GM10248 (cell line): ENCODE measurements at regions not wholly inside any gene's neighbourhood (a gene's known extent, or its start where the extent isn't known, plus 50 kb on each side); places are given as distances from the start of the nearest gene placed in this dataset.

Experiments used
- CTCF ChIA-PET: fragments of 300-600 bp; sonication (Branson Sonifier 250); formaldehyde crosslinking; extraction: SDS; loops from one replicate; lab custom pipeline; 2021; ENCODE audit warnings: antibody characterized with exemption; lab: Yijun Ruan, JAX
- POLR2A ChIA-PET: fragments of 350-650 bp; sonication (Branson Sonifier 250); formaldehyde crosslinking; extraction: SDS; loops from one replicate; lab custom pipeline; 2020; ENCODE audit warnings: antibody characterized with exemption; lab: Yijun Ruan, JAX
- DNase-seq: peaks from one replicate; pipeline ENCODE4 v3.0.0; 2012; ENCODE audit errors: extremely low spot score
- TF ChIP-seq, protein P1 (sequence below): IDR thresholded peaks from 2 replicates; pipeline ENCODE4 v1.5.1; 2012; ENCODE audit warnings: mild to moderate bottlenecking, low read depth; ENCODE audit errors: extremely low read depth, missing control alignments, control extremely low read depth

DNA sequence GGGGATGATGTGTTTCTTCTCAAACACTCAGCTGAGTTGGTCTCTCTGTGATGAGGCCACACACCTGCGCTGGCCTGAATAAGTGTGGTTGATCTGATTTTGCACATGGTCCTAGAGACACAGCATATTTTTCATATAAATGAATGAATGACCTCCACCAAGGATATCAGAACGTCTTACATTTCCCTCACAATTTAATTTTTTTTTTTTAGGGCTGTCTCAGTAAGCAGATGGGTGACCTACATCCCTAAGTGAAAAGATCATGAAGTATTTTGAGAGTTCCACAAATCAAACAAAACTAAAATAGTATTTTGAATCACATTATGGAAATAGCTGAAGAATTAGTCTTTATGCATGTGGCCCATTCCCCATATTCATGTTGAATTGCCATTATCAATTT, 333.7 kb upstream of the TMTC1 start:
- DNase-seq = no peak
- TF ChIP-seq, protein P1, sequence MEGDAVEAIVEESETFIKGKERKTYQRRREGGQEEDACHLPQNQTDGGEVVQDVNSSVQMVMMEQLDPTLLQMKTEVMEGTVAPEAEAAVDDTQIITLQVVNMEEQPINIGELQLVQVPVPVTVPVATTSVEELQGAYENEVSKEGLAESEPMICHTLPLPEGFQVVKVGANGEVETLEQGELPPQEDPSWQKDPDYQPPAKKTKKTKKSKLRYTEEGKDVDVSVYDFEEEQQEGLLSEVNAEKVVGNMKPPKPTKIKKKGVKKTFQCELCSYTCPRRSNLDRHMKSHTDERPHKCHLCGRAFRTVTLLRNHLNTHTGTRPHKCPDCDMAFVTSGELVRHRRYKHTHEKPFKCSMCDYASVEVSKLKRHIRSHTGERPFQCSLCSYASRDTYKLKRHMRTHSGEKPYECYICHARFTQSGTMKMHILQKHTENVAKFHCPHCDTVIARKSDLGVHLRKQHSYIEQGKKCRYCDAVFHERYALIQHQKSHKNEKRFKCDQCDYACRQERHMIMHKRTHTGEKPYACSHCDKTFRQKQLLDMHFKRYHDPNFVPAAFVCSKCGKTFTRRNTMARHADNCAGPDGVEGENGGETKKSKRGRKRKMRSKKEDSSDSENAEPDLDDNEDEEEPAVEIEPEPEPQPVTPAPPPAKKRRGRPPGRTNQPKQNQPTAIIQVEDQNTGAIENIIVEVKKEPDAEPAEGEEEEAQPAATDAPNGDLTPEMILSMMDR = no peak
- ChIA-PET POLR2A (no interaction called here), CTCF (no interaction called here)

DNA sequence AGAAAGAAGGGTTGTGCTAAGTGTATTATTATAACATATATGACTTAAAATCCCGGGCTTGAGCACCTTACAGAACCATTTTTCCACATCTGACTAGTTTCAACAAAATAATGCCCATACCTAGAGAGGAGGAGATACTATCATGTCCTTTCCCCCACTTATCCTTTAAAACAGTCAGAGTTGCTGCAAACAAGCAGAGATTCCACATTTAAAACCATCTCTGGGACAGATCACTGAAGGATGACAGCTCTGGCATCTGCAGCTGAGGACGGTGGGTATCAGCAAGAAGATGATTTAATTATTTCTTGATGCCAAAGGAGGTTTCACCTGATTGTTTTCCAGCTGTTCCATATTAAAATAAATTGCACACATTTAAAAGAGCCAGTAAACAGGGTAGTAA, 328.0 kb upstream of the TMTC1 start:
- ChIA-PET CTCF (no interaction called here), POLR2A (no interaction called here)

DNA sequence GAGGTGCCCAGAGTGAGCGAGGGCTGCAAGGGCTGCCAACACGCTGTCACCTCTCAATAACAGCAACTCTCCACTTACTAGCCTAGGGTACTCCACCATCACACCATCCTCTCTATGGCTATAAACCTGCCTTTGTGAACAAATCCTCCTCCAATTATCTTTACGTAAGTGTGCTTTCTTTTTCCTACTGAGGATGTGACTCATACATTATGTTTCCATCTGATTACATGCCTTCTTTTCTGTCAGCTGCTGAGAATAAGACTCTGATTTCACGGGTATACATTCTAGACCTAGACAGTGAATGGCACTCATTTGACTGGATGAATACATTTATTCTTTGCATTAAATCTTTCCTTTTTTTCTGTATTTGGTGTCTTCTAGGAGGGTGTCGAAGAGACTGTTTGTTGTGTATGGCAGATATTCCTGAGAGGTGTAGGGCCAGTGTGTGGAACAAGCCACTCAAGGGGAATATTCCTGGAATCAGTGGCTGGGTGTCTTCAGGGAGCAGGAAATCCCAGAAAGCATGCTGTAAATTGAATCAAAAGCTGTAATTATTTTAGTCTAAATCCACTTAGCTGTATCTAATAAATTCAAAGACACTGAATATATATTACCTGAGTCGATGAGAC, 327.3 kb upstream of the TMTC1 start:
- TF ChIP-seq, protein P1 = no peak
- ChIA-PET POLR2A (no interaction called here), CTCF (no interaction called here)
- DNase-seq = no peak

More for the DNA sequence above, 328.0 kb upstream of the TMTC1 start:
- TF ChIP-seq, protein P1 = no peak
- no peak for DNase-seq

DNA sequence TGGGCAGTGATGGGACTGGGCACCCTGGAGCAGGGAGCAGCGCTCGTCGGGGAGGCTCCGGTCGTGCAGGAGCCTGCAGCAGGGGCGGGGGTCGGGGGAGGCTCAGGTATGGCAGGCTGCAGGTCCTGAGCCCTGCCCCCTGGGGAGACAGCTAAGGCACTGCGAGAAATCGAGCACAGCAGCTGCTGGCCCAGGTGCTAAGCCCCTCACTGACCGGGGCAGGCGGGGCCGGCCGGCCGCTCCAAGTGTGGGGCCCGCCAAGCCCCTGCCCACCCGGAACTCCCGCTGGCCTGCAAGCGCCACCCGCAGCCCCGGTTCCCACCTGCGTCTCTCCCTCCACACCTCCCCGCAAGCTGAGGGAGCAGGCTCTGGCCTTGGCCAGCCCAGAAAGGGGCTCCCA, 326.8 kb upstream of the TMTC1 start:
- ChIA-PET POLR2A (no interaction called here), CTCF (interaction anchor here (1.7 kb wide), 1 partner anchor 11 kb away, joined by 3 read pairs; no protein-coding TSS in a partner anchor)
- DNase-seq = no peak
- TF ChIP-seq, protein P1 = no peak

DNA sequence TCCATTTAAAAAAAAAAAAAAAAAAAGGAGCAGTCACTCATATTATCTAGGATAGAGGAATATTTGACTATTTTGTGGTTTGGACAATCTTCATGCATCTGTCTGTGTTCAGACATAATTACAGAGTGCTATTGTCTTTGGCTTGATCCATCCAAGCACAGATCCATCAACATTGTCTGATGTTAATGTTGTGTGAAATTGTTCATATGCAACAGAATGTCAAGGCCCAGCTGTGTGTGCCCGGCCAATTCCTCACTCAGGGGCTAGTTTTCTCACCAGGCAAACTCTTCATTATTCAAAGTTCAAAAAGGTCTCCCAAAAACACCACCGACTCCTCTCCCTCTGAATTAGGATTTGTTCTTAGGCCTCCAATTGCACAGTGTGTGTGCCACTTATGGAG, 324.9 kb upstream of the TMTC1 start:
- ChIA-PET POLR2A (no interaction called here), CTCF (interaction anchor here (1.7 kb wide), 1 partner anchor 13 kb away, joined by 3 read pairs; no protein-coding TSS in a partner anchor)
- TF ChIP-seq, protein P1 = no peak
- DNase-seq = no peak

DNA sequence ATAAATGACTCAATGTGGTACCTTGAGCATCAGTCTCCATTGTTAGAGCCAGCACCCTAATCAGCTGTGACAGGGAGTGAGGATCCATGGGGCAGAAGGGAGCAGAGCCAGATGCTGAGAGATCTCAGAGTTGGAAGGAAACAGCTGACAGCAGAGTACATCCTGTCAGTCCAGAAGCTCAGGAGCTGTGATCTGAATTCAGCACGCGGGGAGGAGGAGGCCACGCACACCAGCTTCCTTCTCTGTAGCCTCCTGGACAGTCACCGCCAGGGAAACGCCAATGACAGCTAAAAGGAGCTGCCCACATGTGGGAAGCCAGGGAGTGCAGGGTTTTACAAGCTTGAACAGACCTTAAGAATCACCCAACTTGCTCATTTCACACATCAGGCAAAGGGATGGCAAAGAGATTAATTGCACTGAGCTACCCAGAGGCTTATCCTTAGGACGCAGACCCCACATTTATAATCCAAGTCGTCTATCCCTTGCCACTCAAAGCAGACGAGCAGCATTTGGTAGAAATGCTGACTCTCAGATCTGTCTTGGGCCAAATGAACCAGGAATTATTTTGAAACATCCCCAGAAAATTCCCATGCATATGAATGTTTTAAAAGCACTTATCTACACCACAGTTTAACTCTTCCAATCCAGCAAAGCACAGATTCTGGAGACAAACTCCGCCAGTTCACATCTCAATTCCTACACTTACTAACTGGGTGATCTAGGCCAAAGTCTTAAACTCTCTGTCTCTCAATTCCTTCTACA, 322.6 kb upstream of the TMTC1 start:
- TF ChIP-seq, protein P1 = no peak
- ChIA-PET CTCF (no interaction called here), POLR2A (no interaction called here)
- DNase-seq = no peak
